ENCODE measurements at regions not wholly inside any gene's neighbourhood (a gene's known extent, or its start where the extent isn't known, plus 50 kb on each side); places are given as distances from the start of the nearest gene placed in this dataset.
"Not testable (repeated sequence)": the region's sequence is repeated elsewhere in the genome, so short reads cannot be mapped to it uniquely, and the experiment has no call there.

DNA sequence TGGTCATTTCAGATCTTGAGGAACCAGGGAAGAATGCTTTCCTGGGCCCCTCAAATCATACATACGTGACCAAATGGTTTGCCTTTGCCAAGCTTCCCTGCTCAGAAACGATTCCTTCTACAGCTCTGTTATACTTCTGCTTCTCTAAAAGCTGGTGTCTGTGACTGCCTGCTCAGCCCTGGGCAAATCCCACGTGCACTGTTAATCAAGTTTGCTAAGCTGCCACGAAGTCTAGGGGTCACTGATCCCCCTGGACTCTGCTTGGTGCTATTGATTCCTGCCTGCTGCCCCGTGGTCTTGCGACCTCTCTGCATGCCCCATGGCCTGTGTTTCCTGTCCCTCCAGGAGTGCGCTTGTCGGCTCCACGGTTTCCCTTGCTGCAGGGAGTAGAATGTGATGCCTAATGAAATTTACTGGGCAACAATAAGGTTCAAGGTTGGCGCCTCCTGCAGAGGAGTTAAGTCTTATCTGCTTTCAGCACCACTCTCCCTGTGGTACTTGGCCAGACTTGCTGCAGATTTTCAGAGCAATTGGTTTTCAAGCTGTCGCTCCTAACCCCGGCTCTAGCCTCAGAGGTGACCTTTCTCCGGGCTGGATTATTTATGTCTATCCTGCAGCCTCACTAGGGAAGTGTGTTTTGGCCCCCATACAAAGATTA is 201.6 kb upstream of the FZD8 start:
- DNase-seq (ENCODE audit: low spot score): no peak

DNA sequence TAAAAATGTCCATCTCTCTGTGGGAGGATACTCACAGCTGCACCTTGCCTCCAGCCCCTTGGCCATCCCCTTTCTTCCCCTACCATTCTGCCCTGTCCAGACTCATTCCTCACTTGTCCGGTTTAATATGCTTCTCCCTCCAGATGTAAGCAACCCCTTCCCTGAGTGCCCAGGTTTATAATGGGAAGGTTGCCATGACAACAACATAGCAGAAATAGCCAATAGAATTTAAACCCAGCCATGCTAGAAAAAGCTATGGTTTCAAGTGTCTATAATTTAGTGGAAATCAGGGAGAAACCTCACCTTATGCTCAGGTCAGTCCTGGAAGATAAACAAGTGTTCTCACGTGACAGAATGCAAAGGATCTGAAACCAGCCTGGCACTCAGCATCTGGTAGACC is 196.0 kb upstream of the FZD8 start:
- no peak for DNase-seq (ENCODE audit: low spot score)

- no peak for DNase-seq (ENCODE audit: low spot score)
These were observed 193.4 kb upstream of the FZD8 start for GRCh38 chr10:35835545-35835944.

GRCh38 chr10:35834877-35835494 is 192.9 kb upstream of the FZD8 start:
- DNase-seq (ENCODE audit: low spot score): no peak

- DNase-seq (ENCODE audit: low spot score): no peak
These were observed 185.7 kb upstream of the FZD8 start for GRCh38 chr10:35827783-35828182.

GRCh38 chr10:35824704-35825103 is 182.6 kb upstream of the FZD8 start:
- DNase-seq (ENCODE audit: low spot score): no peak

- peak; percentile 4 for DNase-seq (ENCODE audit: low spot score)
These were observed 180.2 kb upstream of the FZD8 start for GRCh38 chr10:35822316-35822715.

- peak; percentile 29 for DNase-seq (ENCODE audit: low spot score)
These were observed 179.3 kb upstream of the FZD8 start for GRCh38 chr10:35821339-35821911.

DNA sequence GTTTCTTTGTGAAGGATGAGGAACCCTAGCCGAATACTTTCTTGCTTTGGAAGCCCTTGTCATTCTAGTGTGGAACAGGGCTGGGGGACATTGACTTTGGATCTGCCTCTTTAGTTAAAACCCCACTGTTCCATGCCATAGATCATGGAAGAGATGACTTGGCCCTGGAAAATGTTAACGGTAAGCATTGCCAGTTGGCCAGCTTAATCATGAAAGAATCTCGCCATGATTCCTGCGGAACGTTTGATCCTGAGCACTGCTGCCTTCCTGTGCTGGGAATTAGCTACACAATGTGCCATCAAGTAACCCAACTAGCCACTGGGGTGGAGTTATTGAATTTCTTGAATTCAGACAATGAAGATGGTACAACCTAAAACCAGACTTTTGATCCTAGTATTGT is 177.6 kb upstream of the FZD8 start:
- DNase-seq (ENCODE audit: low spot score): no peak

DNA sequence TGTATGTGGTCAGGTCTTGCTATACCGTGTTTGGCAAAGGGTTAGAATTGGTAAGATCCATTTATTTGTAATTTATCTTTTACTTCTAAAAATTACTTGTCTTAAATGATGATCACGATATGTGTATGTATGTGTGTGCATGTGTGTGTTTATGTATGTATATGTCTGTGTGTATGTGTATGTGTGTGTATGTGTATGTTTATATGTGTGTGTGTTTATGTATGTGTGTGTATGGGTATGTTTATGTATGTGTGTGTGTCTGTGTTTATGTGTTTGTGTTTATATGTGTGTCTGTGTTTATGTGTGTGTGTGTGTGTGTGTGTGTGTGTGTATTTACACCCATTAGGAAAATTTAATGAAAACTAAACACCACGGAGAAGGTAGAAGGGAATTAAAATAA is 176.9 kb upstream of the FZD8 start:
- no peak for DNase-seq (ENCODE audit: low spot score)

DNA sequence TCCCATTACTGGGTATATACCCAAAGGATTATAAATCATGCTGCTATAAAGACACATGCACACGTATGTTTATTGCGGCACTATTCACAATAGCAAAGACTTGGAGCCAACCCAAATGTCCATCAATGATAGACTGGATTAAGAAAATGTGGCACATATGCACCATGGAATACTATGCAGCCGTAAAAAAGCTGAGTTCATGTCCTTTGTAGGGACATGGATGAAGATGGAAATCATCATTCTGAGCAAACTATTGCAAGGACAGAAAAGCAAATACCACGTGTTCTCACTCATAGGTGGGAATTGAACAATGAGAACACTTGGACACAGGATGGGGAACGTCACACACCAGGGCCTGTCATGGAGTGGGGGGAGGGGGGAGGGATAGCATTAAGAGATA is 175.0 kb upstream of the FZD8 start:
- not testable (repeated sequence) for DNase-seq (ENCODE audit: low spot score)

GRCh38 chr10:35813219-35813618 is 171.1 kb upstream of the FZD8 start:
- DNase-seq (ENCODE audit: low spot score): no peak

GRCh38 chr10:35808344-35808743 is 166.2 kb upstream of the FZD8 start:
- no peak for DNase-seq (ENCODE audit: low spot score)

- no peak for DNase-seq (ENCODE audit: low spot score)
These were observed 160.9 kb upstream of the FZD8 start for GRCh38 chr10:35803046-35803445.

DNA sequence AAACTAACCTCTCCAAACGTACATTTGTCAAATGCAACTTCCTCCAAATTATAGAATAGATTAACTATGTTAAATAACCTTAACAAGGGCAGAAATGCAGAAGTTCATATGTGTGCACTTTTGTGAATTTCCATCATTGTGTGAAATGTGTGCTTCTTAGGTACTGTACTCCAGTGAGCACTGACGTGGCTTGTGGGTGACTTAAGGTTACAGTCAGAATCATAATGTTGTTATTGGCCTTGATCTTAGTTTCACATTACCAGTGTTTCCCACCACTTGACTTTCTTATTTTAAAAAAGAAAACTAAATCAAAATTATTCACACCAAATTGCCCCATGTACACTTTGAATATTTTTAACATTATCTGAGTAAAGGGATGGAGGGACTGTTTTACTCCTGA is 155.1 kb upstream of the FZD8 start:
- DNase-seq (ENCODE audit: low spot score): no peak

DNA sequence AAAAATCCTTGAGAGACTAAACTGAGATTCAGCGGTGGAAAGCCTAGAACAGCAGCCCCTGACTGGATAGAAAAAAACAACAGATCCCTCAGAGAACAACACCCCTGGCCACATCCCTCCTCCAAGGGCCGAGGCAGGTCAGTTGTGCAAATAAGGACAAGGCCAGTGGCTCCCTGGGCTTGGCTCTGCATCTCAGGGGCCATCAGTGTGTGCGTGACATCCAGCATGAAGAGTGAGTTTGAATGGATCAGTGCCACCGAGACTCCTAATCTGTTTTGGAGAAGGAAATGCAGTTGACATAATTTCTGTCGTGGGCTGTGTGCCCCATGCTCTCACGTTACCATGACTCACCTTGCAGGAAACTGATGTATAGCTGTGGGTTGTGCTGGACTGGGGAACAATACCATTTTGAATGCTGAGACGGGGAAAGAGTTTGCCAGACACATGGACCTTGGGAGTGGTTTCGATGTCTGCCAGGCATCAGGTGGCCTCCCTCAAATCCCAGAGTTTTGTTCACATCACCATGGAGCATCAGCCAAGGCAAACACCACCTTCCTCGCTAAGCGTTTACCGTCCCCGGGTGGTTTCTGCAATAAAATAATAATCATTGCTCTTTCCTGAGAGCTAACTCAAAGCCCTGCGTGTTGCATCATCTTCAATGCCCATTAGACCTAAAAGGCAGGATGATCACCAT is 153.2 kb upstream of the FZD8 start:
- DNase-seq (ENCODE audit: low spot score): no peak

DNA sequence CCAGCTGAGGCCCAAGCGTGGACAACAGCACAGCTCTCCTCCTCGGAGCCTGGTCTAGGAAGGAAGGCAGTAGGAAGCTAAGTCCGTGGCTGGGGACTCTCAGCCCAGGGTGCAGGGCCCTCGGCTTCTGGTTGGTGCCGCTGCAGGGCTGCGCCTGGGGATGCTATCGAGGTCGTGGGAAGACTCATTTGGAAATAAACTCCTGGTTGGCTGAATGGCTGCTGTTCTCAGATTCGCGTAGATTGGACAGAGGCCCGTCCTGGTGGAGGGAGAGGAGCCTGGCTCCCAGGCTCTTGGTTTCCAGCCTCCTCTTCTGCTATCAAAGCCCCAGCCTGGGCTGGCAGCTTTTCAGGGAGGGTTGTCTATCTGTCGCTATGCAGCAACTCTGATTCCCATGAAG is 152.6 kb upstream of the FZD8 start:
- no peak for DNase-seq (ENCODE audit: low spot score)

GRCh38 chr10:35792291-35792690 is 150.2 kb upstream of the FZD8 start:
- DNase-seq (ENCODE audit: low spot score): no peak

DNA sequence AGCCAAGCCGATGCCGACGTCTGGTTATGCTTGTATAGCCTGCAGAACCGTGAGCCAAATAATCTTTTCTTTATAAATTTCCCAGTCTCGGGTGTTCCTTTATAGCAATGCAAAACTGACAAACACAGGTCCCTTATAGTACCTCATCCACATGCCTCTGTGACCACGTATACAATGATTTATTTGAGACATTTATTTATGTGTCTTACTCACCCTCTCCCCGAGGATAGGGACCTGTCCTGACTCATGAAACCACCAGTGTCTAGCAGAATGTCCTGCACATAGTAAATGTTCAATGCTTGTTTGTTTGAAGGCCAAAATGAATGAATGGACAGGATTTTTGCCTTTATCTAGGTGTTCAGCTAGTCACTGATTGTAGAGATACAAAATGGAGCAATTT is 147.9 kb upstream of the FZD8 start:
- DNase-seq (ENCODE audit: low spot score): no peak

DNA sequence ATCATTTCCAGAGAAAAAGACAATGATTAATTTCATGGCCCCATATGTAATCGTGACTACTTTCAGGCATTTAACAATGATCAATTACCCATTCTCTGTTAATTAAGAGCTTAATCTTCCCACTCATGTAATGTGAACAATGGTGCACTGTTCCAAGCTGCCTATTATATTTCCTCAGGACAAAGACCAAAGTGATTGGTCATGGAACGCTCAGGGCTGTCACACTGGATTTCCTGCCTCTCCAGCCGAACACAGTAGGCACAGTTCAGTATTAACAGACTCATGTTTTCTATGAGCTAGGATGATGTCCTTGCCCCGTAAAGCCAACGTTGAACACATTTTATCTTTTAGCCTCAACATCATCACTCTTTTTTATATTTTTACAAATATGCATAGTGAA is 142.7 kb upstream of the FZD8 start:
- DNase-seq (ENCODE audit: low spot score): no peak

GRCh38 chr10:35783305-35783838 is 141.3 kb upstream of the FZD8 start:
- no peak for DNase-seq (ENCODE audit: low spot score)

GRCh38 chr10:35781643-35782035 is 139.5 kb upstream of the FZD8 start:
- peak; percentile 16 for DNase-seq (ENCODE audit: low spot score)

Data from NAMALWA (cell line).